HG03196 (cell line): ENCODE measurements at regions not wholly inside any gene's neighbourhood (a gene's known extent, or its start where the extent isn't known, plus 50 kb on each side); places are given as distances from the start of the nearest gene placed in this dataset.
"Not testable (repeated sequence)": the region's sequence is repeated elsewhere in the genome, so short reads cannot be mapped to it uniquely, and the experiment has no call there.

Source experiments
- ATAC-seq: cut with Tn5 transposase; IDR thresholded peaks from one replicate; pipeline ENCODE4 v1.9.1; 2021; ENCODE audit not compliant: unreplicated experiment

DNA sequence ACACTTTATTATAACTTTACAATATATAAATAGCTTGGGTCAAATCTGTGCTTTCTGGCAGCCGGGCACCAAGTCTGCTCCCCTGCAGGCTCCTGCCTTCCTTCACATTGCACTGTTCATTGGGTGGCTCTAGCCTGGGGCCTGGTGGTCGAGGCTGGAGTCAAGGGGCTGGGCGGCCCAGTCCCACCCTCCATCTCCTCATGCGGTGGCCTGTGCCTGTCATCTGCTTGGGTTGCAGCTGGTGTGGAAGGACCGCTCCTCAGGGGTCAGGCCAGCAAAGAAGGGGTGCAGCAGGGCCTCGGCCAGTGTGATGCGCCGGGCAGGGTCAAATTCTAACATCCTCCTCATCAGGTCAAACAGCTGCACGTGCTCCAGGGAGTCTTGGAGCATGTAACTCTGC, 106.7 kb upstream of the SLC24A2 start:
- not testable (repeated sequence) for ATAC-seq

DNA sequence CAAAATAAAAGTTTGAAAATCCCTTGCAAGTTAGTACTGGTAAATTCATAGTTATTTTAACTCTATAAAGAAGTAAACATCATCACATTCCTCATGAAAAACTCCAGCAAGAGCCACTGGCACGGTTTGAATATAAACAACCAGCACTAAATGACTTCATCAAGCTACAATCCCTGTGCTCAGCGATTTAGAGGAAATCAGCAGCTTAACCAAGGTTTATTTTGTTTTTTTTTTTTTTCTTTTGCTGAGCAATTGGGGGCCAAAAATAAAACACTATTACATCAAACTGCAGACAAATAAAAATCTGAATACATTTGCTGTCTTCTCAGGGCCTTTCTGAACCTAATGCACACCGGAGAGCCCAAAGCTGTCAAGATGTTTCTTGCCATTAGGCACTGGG, 106.2 kb upstream of the SLC24A2 start:
- ATAC-seq, result no peak

DNA sequence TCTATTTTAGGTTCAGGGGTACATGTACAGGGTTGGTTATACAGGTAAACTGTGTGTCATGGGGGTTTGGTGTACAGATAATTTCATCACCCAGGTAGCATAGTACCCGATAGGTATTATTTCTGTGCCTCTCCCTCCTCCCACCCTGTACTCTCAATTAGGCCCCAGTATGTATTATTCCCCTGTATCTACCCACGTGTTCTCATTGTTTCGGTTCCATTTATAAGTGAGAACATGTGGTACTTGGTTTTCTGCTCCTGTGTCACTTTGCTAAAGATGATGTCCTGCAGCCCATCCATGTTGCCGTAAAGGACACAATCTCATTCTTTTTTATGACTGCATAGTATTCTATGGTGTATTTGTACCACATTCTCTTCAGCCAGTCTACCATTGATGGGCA, 96.8 kb upstream of the SLC24A2 start:
- ATAC-seq, result no peak

DNA sequence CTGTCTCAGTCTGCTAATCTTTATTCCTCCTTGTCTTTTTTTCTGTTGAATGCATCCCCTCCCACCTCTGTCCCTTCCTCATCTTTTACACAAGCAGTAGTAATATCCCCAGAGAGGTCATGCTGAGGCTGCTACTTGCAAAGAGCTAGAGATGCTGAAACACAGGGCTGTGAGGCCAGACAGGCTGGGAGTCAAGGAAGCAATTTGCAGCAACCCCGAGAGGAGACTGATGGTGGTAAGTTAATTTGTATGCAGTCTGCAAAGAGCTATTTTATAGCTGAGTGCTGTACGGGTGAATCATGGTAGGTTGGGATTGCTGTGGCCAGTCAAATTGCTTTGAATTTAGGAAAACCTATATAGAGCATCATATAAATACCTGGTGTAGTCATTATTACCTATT, 90.2 kb upstream of the SLC24A2 start:
- no peak for ATAC-seq

DNA sequence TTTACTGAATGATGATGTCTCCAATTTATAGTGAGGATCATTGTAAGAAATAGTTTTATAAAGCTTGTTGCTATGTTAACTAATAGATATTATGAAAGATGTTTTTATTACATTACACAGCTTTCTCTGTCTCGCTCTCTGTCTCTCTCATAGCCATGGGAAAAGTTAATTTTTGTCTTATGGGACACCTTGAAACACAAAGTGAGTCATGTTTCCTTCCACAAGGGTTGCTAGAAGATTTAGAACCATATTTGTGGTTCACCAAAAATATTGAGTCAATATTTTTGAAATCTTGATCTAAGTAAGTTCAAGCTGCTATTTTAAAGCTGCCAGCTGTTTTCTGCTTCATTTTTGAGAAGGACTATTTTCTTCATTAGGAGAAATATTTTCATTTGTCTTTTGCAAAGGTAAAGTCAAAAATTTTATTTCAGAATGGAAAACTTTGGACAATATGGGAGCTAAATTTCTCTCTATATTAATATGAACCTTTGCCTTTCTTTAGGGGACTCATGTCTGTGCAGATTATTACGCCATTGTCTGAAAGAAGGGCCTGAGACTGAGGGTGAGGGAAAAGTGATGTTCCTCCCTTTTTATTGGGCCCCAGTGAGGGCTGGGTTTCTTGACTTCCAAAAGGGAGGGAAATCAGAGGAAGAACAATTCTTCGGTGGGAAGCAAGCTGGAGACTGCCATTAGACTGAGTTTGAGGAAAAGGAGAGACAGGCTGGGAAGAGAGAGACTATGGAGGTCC, 87.9 kb upstream of the SLC24A2 start:
- no peak for ATAC-seq

DNA sequence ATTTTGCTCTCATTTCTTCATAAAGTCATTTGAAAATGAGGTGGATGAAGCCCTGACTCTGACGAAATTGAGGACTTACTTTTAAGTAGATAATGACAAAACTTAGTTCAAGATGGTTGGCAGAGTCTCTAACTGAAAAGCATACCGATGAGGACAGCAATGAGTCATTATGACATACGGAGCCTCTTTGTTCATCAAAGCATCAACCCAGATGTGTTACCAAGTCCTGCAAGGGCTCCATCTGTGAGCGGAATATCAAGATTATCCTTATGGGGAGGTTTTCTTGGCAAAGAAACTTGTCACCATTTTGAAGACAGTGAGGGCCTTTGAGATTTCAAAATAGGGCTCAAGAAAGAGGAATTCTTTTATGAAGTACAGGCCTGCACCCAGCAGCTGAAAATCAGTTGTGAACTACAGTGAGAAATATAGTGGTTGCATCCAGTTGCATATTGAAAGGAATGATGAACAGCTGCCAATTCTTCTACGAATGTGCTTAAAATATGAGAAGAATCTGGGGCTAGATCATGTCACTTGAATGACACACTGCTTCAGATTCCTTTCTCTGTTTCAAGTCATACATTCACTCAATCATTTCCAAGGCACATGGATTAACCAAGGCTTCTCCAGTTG, 86.6 kb upstream of the SLC24A2 start:
- ATAC-seq, result no peak

DNA sequence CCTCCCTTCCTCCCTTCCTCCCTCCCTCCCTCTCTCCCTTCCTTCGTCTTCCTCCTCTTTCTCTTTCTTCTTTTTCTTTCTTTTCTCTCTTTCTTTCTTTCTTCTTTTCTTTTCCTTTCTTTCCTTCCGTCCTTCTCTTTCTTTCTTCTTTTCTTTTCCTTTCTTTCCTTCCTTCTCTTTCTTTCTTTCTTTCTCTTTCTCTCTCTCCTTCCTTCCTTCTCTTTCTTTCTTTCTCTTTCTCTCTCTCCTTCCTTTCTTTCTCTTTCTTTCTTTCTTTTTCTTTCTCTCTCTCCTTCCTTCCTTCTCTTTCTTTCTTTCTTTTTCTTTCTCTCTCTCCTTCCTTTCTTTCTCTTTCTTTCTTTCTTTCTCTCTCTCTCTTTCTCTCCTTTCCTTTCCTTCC, 84.4 kb upstream of the SLC24A2 start:
- not testable (repeated sequence) for ATAC-seq

DNA sequence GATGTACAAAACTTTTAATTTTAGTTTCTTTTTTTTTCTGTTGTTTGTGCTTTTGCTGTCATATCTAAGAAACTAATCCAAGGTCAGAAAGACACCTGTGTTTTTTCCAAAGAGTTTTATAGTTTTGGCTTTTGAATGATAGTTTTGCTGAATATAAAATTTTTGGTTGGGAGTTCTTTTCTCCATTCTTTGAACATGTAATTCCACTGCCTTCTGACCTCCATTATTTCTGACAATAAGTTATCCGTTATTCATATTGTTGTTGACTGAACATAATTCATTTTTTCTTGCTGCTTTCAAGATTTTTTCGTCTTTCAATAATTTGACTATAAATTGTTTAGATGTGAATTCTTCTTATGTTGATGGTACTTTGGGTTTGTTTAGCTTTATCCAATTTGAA, 82.2 kb upstream of the SLC24A2 start:
- no peak for ATAC-seq

DNA sequence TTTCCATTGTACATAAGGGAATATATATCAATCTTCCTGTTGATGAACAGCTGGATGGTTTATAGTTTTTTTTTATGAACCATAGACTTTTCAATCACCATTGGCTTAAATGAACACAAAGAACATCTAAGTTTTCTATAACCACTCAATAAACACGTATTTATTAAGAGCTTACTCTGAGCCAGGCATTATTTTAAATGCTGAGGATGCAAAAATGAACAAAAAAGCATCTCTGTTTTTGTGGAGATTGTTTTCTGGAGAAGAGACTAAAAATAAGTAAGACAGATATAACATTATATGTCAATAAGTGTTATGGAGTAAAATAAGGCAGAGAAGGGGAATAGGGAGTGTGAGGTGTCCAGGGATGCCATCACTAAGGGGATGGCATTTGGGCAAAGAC, 52.1 kb upstream of the SLC24A2 start:
- ATAC-seq, result no peak
